ENCODE measurements at regions not wholly inside any gene's neighbourhood (a gene's known extent, or its start where the extent isn't known, plus 50 kb on each side); places are given as distances from the start of the nearest gene placed in this dataset.

DNA sequence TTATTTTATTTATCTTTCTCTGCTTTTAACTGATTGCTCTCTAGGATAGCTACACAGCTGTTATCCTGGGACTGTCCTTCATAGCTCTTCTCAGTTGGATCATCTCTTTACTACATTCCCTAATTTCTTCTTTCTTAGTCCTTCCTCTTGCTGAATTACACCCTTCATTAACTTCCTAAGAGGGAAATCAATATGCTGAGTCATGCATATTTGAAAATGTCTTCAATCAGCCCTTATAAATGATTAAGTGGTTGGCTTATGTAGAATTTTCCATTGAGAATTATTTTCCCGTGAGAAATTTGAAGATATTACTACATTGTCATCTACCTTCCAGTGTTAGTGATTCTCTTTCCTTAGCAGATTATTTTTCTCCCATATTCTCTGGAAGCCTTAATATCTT, 214.2 kb downstream of the SOCS6 start:
- no peak for DNase-seq (ENCODE audit: low spot score)
- no peak for TF ChIP-seq CTCF (IDR thresholded peaks at IDR 0.05; ENCODE audit: extremely low read depth, missing control alignments)

DNA sequence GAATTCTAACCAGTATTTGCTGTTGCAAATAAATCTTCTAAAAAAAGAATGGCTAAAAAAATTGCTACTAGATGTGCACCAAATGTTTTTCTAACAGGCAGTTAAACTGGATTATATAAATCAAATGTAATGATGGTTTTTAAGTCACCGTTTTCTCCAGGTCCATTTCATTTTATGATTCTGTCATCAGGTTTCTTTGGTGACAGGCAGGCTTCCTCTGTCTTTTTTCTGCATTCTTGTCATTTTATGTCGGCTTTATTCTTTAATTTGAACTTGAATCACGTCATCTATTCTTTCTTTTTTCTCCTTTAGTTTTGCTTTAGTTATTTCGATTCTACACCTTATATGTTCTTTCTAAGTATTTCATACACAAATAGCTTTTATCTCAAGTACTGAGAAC, 212.5 kb downstream of the SOCS6 start:
- TF ChIP-seq CTCF (IDR thresholded peaks at IDR 0.05; ENCODE audit: extremely low read depth, missing control alignments): no peak
- DNase-seq (ENCODE audit: low spot score): no peak

- TF ChIP-seq CTCF (IDR thresholded peaks at IDR 0.05; ENCODE audit: extremely low read depth, missing control alignments): no peak
- no peak for DNase-seq (ENCODE audit: low spot score)
Measured at GRCh38 chr18:70500748-70501147, 211.9 kb downstream of the SOCS6 start.

GRCh38 chr18:70499218-70499691, 210.4 kb downstream of the SOCS6 start:
- DNase-seq (ENCODE audit: low spot score): no peak
- TF ChIP-seq CTCF (IDR thresholded peaks at IDR 0.05; ENCODE audit: extremely low read depth, missing control alignments): no peak

GRCh38 chr18:70496353-70497294, 207.8 kb downstream of the SOCS6 start:
- no peak for DNase-seq (ENCODE audit: low spot score)
- TF ChIP-seq CTCF (IDR thresholded peaks at IDR 0.05; ENCODE audit: extremely low read depth, missing control alignments): no peak

GRCh38 chr18:70494524-70494923, 205.7 kb downstream of the SOCS6 start:
- TF ChIP-seq CTCF (IDR thresholded peaks at IDR 0.05; ENCODE audit: extremely low read depth, missing control alignments): no peak
- DNase-seq (ENCODE audit: low spot score): no peak

DNA sequence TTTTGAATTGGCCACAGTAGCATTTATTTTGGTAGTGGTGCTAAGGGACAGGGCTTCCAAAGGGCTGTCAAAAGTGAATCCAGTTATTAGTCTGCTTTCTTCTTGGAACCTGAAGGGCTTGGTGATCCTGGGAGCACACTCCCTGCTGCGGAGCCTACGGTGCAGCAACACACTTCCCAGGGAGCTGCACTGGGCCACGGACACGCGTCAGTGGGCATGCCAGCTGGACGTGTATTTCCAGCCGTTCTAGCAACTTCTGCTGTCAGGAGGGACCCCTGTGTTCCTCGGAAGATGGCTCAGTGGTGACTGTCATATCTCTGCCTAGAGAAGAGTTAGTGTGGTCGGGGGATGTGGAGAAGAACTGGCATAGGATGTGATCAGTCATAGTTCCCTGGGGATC, 204.6 kb downstream of the SOCS6 start:
- TF ChIP-seq CTCF (IDR thresholded peaks at IDR 0.05; ENCODE audit: extremely low read depth, missing control alignments): no peak

More for the DNA sequence above, 204.6 kb downstream of the SOCS6 start:
- no peak for DNase-seq (ENCODE audit: low spot score)
